ENCODE measurements at regions not wholly inside any gene's neighbourhood (a gene's known extent, or its start where the extent isn't known, plus 50 kb on each side); places are given as distances from the start of the nearest gene placed in this dataset.
A peak's percentile ranks its signal among the peaks of the same experiment; 100 is the strongest.
"Not testable (repeated sequence)": the region's sequence is repeated elsewhere in the genome, so short reads cannot be mapped to it uniquely, and the experiment has no call there.

GRCh38 chr13:59408738-59409137 lies 755.0 kb downstream of the DIAPH3 start:
- no peak for DNase-seq (ENCODE audit: low read depth)

DNA sequence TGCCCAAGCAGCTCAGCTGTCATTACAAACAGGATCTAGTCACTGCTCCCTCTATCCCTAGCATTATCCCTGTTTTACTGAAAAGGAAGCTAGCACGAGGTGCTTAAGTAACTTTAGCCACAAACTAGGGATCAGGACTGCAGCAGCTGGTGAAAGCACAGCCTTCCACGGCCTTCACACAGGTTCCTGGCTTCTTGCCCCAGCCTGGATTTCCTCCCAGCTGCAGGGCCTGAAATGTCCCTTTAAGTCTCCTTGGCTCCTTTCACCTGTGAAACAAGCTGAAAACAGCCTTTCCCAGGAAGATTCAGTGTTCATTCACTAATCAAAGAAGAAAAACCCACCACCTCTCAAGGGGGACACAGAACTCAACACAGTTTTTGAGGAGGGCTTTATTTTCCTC lies 754.5 kb downstream of the DIAPH3 start:
- peak; percentile 52 for DNase-seq (ENCODE audit: low read depth)

DNA sequence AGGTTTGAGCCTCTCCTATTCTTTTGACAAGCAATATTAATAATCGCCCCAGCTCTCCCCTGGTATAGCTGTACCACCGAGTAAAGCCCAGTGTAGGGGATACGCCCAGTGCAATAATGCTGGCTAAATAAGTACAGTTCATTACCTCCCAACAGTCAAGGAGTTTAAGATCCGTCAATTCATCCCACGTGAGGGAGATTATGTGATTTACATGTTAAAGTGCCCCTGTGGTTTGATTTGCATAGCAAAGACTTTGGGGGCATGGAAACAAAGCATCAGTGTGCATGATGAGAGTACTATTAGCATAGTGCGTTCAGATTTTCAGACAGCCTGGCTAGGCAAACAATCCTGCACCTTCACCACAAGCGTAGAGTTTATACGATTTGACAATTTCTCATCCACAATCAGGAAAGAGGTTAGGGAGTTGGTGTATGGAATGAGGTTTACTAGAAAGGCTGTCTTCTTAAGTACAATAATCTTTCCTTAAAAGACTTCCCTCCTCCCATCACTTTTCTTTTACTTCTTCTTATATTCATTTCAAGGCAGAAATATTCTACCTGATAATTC lies 754.0 kb downstream of the DIAPH3 start:
- DNase-seq (ENCODE audit: low read depth), result no peak

DNA sequence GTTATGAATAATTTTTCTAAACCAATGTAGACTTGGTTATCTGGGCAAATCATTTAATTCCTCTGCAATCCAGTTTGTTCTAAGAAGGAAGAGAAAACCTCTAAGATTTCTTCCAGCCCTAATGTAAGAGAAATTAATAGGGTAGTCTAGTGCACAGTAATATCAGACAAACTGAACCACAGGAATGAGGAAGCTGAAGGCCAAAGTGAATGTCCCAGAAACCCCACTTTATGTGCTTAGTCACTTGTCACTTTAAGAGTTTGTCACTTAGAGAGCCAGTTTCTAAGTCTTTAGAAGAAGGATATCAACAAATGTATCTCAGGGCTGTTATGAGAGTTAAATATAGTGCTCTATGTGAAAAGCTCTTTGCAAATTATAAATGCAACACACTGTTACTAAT lies 750.6 kb downstream of the DIAPH3 start:
- peak; percentile 73 for DNase-seq (ENCODE audit: low read depth)

DNA sequence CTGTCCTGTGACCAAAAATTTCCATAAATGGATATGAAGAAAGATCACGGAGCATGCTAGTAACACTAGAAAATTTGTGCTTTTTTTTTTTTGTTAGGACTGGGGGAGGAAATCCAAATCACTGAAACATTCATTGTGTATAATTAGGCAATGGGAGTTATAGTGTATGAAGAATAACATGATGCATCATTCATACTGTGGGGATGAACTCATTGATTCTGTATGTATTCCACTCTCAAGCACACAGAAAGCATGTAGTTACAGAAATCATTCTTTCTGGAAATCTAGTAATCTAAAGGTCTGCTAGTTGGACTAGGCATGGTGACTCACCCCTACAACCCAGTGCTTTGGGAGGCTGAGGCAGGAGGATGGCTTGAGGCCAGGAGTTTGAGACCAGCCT lies 749.7 kb downstream of the DIAPH3 start:
- DNase-seq (ENCODE audit: low read depth), result peak; percentile 59

GRCh38 chr13:59415498-59415897 lies 748.2 kb downstream of the DIAPH3 start:
- no peak for DNase-seq (ENCODE audit: low read depth)

DNA sequence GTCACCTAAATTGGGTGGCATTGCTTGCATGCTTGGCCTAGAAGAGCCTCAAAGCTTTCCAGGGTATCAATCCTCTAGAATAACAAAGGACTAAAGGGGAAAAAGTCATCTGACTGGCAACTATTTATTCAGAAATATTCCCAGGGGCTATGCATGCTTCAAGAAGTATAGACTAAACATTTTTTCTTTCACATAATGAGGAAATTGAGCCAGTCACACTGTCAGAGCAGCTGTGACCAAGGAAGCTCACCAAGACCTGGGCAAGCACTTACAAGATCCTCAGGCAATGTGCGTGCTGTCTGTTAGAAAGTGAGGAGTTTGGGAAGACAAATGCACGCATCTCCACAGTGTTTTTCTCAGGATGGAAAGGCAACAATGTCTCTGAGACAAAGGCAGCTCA lies 747.2 kb downstream of the DIAPH3 start:
- DNase-seq (ENCODE audit: low read depth), result no peak

DNA sequence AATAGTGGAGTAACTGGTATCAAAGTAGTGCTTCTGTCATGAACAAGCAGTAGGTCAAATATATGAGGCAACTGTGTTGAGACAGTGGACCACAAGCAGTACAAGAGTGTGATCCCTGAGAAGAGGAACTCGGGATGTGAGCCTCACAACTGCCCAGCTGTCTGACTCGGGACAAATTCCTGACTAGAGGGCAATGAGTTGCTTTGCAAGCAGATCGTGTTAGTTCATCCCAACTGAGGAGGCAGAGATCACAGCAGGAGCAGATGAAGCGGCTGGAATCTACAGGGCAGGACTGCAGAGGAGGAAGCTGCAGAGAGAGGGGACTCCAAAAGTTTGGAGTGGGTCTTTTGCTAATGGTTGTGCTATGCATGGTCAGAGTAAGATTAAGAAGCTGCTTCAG lies 741.1 kb downstream of the DIAPH3 start:
- peak; percentile 76 for DNase-seq (ENCODE audit: low read depth)

DNA sequence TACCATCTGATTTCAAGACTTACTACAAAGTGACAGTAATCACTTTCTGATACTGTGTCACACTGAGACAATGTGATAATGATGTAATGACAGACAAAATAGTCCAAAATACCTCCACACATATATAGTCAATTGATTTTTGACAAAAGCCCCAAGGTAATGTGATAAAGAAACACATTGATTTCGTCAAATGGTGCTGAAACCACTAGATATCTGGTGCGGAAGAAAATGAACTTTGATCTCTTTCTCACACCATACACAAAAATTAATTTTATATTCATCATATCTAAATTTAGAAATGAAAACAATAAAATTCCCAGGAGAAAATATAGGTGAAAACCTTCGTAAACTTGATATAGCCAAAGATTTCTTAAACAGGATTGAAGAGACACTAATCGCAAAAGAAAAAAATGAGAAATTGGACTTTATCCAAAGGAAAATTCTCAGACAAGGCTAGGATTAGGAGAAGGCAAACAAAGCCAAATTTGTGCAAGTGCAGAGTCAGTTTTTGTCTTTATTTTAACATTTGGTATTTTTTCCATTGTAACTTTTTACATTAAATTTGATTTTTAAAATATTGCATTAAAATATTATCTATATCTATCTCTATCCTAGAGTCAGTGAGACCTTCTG lies 739.9 kb downstream of the DIAPH3 start:
- no peak for DNase-seq (ENCODE audit: low read depth)

DNA sequence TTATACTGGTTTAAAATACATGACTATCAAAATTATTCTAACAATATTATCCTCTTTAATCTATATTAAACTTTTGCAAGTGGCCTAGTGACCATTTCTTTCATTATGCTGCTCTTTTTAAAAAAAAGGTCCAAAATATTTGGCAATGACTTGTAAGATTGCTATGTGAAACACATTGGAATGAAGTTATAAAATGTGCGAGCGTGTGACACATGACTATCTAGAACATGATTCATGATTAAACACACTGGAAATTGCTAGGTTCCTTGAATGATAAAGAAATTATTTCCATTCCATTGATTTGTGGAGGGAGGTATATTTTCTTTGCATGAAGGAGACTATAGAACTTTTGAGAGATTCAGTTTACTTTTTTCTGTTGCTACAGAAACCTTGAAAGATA lies 739.1 kb downstream of the DIAPH3 start:
- DNase-seq (ENCODE audit: low read depth), result peak; percentile 90

- DNase-seq (ENCODE audit: low read depth), result peak; percentile 96
These were observed 738.5 kb downstream of the DIAPH3 start for GRCh38 chr13:59425211-59425741.

- DNase-seq (ENCODE audit: low read depth), result no peak
These were observed 728.7 kb downstream of the DIAPH3 start for GRCh38 chr13:59435024-59435423.

GRCh38 chr13:59437544-59438301 lies 726.0 kb downstream of the DIAPH3 start:
- peak; percentile 52 for DNase-seq (ENCODE audit: low read depth)

- no peak for DNase-seq (ENCODE audit: low read depth)
These were observed 723.8 kb downstream of the DIAPH3 start for GRCh38 chr13:59439776-59440428.

DNA sequence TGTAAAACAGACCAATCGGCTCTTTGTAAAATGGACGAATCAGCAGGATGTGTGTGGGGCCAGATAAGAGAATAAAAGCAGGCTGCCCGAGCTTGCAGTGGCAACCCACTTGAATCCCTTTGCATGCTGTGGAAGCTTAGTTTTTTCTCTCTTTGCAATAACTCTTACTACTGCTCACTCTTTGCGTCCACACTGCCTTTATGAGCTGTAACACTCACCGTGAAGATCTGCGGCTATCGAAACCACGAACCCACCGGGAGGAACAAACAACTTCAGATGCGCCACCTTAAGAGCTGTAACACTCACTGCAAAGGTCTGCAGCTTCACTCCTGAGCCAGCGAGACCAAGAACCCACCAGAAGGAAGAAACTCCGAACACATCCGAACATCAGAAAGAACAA lies 722.7 kb downstream of the DIAPH3 start:
- not testable (repeated sequence) for DNase-seq (ENCODE audit: low read depth)

DNA sequence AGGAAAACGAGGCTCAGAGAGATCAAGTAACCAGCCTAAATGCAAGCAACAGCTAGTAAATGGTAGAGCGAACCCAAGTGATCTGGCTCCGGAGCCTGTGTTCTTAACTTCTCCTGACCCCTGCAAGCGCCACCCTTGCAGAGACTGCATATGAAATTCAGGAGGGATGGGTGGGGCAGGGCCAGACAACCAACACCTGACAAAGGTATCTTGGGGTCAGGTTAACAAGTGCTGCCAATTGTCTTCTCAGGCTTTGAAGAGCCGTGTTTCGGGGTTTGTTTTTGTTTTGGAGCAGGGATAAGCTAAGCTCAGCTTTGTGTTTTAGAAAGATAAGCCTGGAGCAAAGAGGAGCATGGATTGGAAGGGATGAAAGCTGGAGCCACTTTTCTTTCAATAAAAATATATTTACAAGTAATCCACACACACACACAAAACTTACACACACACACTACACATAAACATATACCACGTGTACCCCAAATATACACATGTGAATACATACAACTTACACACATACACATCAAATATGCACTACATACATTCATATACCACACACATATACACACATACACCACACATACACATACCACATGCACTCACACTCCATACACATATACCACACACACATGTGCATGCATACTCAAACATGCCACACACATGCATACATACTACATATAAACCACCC lies 722.0 kb downstream of the DIAPH3 start:
- no peak for DNase-seq (ENCODE audit: low read depth)

DNA sequence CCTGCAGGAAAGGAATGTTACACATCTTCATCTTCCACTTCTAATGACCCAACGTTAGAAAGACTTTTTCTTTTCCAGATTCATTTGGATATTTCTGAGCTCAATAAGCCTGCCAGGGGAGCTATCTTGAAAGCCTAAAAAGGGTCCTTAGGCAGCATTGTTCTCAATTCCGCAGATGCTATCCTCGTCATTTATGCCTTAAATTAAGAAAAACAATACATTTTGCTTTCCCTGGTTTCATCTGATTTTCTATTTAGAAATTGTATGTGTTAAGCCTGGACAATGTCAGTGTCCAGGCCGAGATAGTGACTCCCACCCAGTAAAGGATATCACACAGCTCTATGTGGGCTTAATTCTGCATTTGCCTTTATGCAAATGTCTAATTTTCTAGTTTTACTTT lies 721.3 kb downstream of the DIAPH3 start:
- no peak for DNase-seq (ENCODE audit: low read depth)

DNA sequence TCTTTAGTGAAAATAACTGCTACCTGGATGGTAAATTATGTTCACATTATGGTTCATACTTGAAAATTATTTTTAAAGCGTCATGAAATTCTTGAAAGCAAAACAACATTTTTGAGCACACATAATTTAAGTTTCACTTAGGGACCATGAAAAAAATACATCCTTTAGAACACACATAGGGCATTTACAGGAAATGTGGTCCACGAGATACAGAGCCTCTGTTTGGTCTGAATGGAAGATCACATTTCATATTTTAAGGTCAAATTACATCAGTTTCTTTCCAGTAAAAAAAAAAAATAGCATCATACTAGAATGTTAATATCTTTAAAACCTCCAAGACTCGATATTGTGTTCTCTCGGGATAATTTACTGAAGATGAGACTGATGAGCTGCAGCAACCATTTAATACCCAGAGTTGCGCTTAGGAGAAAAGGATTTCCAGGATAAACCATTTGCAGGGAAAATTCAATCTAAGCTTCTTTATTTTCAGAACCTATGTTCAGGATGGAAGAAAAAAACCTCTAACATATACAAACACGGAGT lies 720.7 kb downstream of the DIAPH3 start:
- DNase-seq (ENCODE audit: low read depth), result no peak

DNA sequence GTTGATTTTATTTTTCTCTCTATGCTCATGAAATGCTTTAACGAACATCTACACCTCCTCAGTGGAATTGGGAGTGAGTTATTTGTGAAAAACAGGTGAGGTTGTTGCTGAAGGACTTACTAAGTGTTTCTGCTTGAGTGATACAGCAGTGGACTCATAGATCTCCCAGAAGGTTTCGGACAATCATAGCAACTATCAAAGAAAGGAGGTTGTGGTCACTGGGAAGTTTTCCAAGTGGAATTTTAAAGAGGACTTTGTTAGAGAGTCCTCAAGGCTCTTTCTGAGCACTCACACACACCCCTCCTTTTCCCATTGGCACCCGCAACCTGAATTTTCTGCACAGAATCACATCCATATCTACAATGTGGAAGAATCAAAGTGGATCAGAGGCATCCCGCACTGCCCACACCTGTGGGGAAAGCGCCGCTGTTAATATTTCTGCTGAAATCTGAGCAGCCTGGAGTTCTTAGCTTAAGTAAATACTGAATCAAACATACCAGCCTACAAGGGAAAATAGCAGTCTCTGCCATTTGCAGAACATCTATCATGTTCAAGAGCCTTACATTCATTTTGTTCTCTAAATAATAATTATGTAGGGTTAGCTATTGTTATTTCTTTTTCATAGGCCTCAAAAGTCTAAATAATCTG lies 719.4 kb downstream of the DIAPH3 start:
- no peak for DNase-seq (ENCODE audit: low read depth)

GRCh38 chr13:59445812-59446211 lies 717.9 kb downstream of the DIAPH3 start:
- DNase-seq (ENCODE audit: low read depth), result no peak

GRCh38 chr13:59446391-59446790 lies 717.3 kb downstream of the DIAPH3 start:
- DNase-seq (ENCODE audit: low read depth), result no peak

Data from EH (cell line).